Activated B cell treated with CpG ODN at 0.5 μM for 24 hours (primary cell): ENCODE measurements at regions not wholly inside any gene's neighbourhood (a gene's known extent, or its start where the extent isn't known, plus 50 kb on each side); places are given as distances from the start of the nearest gene placed in this dataset.

Experiments used
- ATAC-seq: fragments of 200-7000 bp; cut with Tn5 transposase; one replicate; pipeline ENCODE4 v1.10.0; 2021; ENCODE audit warnings: low read depth, mild to moderate bottlenecking, moderate library complexity
- CTCF ChIA-PET: fragments of 350-600 bp; sonication (Branson Sonifier 250); formaldehyde crosslinking; loops from one replicate; lab custom pipeline; 2021; ENCODE audit warnings: antibody characterized with exemption; lab: Charles Lee
- POLR2A ChIA-PET: fragments of 350-600 bp; sonication (Branson Sonifier 250); formaldehyde crosslinking; loops from one replicate; lab custom pipeline; 2021; ENCODE audit warnings: antibody characterized with exemption; lab: Charles Lee
- DNase-seq: peaks from one replicate; pipeline ENCODE4 v3.0.0; 2022
- H3K27ac Mint-ChIP-seq: one replicate; pipeline ENCODE4 v1.8.0; 2020; ENCODE audit warnings: mixed read lengths
- H3K27me3 Mint-ChIP-seq: one replicate; pipeline ENCODE4 v1.8.0; 2021; ENCODE audit warnings: mixed read lengths
- H3K36me3 Mint-ChIP-seq: one replicate; pipeline ENCODE4 v1.8.0; 2021; ENCODE audit warnings: low read depth, mixed read lengths
- H3K4me1 Mint-ChIP-seq: one replicate; pipeline ENCODE4 v1.8.0; 2021; ENCODE audit warnings: mixed read lengths
- H3K4me3 Mint-ChIP-seq: one replicate; pipeline ENCODE4 v1.8.0; 2020; ENCODE audit warnings: mild to moderate bottlenecking, mixed read lengths
- H3K9me3 Mint-ChIP-seq: one replicate; pipeline ENCODE4 v1.8.0; 2020; ENCODE audit warnings: mixed read lengths
- CTCF ChIP-seq: fragments of 200-600 bp; IDR thresholded peaks from one replicate; pipeline ENCODE4 v1.8.0; 2022; ENCODE audit warnings: antibody characterized with exemption, mild to moderate bottlenecking
- intact Hi-C: fragments of 100-400 bp; cut with micrococcal nuclease; formaldehyde crosslinking; loops from one replicate; pipeline ENCODE4 v1.15.1; 2024

- intact Hi-C loops: no loop called here
- no peak overlapping the region for H3K4me3 Mint-ChIP-seq
- no peaks in the 10 kb centered on the region for H3K27me3 Mint-ChIP-seq
- CTCF ChIA-PET: no interaction called here
- TF ChIP-seq CTCF: no peak
- POLR2A ChIA-PET: no interaction called here
- no peak overlapping the region for H3K27ac Mint-ChIP-seq
- no peaks in the 10 kb centered on the region for H3K36me3 Mint-ChIP-seq
- ATAC-seq: no peak
- H3K9me3 Mint-ChIP-seq: peaks cover 7% of the 10 kb centered on the region
- no peak for DNase-seq
- no peaks in the 10 kb centered on the region for H3K4me1 Mint-ChIP-seq
These were observed 108.3 kb upstream of the TCERG1L start for GRCh38 chr10:131419797-131420196.

GRCh38 chr10:131420867-131421266, 109.3 kb upstream of the TCERG1L start:
- POLR2A ChIA-PET: no interaction called here
- no peaks in the 10 kb centered on the region for H3K36me3 Mint-ChIP-seq
- ATAC-seq: no peak
- intact Hi-C loops: no loop called here
- H3K4me3 Mint-ChIP-seq: no peak overlapping the region
- peaks cover 7% of the 10 kb centered on the region for H3K9me3 Mint-ChIP-seq
- no peak overlapping the region for H3K27ac Mint-ChIP-seq
- no peaks in the 10 kb centered on the region for H3K27me3 Mint-ChIP-seq
- no peak for TF ChIP-seq CTCF
- CTCF ChIA-PET: no interaction called here
- DNase-seq: no peak
- H3K4me1 Mint-ChIP-seq: no peaks in the 10 kb centered on the region

GRCh38 chr10:131421381-131421780, 109.9 kb upstream of the TCERG1L start:
- POLR2A ChIA-PET: no interaction called here
- no peaks in the 10 kb centered on the region for H3K27me3 Mint-ChIP-seq
- ATAC-seq: no peak
- CTCF ChIA-PET: no interaction called here
- H3K27ac Mint-ChIP-seq: no peak overlapping the region
- H3K4me3 Mint-ChIP-seq: no peak overlapping the region
- H3K4me1 Mint-ChIP-seq: no peaks in the 10 kb centered on the region
- intact Hi-C loops: no loop called here
- no peak for TF ChIP-seq CTCF
- H3K9me3 Mint-ChIP-seq: peaks cover 6% of the 10 kb centered on the region
- no peak for DNase-seq
- H3K36me3 Mint-ChIP-seq: no peaks in the 10 kb centered on the region

GRCh38 chr10:131422731-131423130, 111.2 kb upstream of the TCERG1L start:
- H3K36me3 Mint-ChIP-seq: no peaks in the 10 kb centered on the region
- no peaks in the 10 kb centered on the region for H3K4me1 Mint-ChIP-seq
- TF ChIP-seq CTCF: no peak
- ChIA-PET POLR2A (no interaction called here), CTCF (no interaction called here)
- ATAC-seq (no peak), DNase-seq (no peak)
- intact Hi-C loops: no loop called here
- H3K27ac Mint-ChIP-seq: no peak overlapping the region
- H3K9me3 Mint-ChIP-seq: peaks cover 2% of the 10 kb centered on the region
- H3K4me3 Mint-ChIP-seq: no peak overlapping the region
- no peaks in the 10 kb centered on the region for H3K27me3 Mint-ChIP-seq

- Mint-ChIP-seq H3K9me3 (peaks cover 2% of the 10 kb centered on the region), H3K27ac (no peak overlapping the region), H3K27me3 (no peaks in the 10 kb centered on the region), H3K4me3 (no peak overlapping the region), H3K36me3 (no peaks in the 10 kb centered on the region), H3K4me1 (no peaks in the 10 kb centered on the region)
- intact Hi-C loops: no loop called here
- no peak for TF ChIP-seq CTCF
- no peak for ATAC-seq
- CTCF ChIA-PET: no interaction called here
- no peak for DNase-seq
- POLR2A ChIA-PET: no interaction called here
These were observed 112.5 kb upstream of the TCERG1L start for GRCh38 chr10:131424053-131424452.
